HepG2 (cell line): ENCODE measurements at regions not wholly inside any gene's neighbourhood (a gene's known extent, or its start where the extent isn't known, plus 50 kb on each side); places are given as distances from the start of the nearest gene placed in this dataset.

Experiments
- ATAC-seq: fragments of 200-7000 bp; cut with Tn5 transposase; 3 replicates; pipeline ENCODE4 v1.9.1; 2020; ENCODE audit warnings: mild to moderate bottlenecking, moderate library complexity
- BruUV-seq: library from RNA; stranded (reverse); fragments of 400-500 nt; replicated peaks from 2 replicates; lab custom pipeline; 2021; lab: Mats Ljungman, UMichigan
- CTCF ChIA-PET: fragments of 300-600 bp; formaldehyde crosslinking; extraction: SDS; loops from one replicate; lab custom pipeline; 2021; ENCODE audit warnings: low total read pairs, inconsistent platforms, low intra/inter-chr PET ratio; lab: Yijun Ruan, JAX
- POLR2A ChIA-PET: fragments of 350-600 bp; sonication (Branson Sonifier 250); formaldehyde crosslinking; loops from one replicate; lab custom pipeline; 2020; ENCODE audit warnings: antibody characterized with exemption, inconsistent platforms; lab: Yijun Ruan, JAX
- DNase-seq: peaks from one replicate; pipeline ENCODE4 v3.0.0-alpha.2; 2015; ENCODE audit warnings: low spot score
- FAIRE-seq: peaks from 3 replicates; lab custom pipeline; 2011; peaks lifted over from hg19 to GRCh38; lab: Jason Lieb, UNC
- H2AFZ ChIP-seq: one replicate; pipeline ENCODE4 v1.6.1; 2011; ENCODE audit warnings: low read length, inconsistent platforms
- H3K27ac ChIP-seq: fragments of 300-600 bp; 3 replicates; pipeline ENCODE4 v1.8.0; 2011; ENCODE audit warnings: mixed run types, mild to moderate bottlenecking, mixed read lengths, low read length, inconsistent platforms; ENCODE audit not compliant: insufficient read depth; ENCODE audit errors: extremely low read length
- H3K27me3 ChIP-seq, 2 experiments: fragments of 200-600 bp in 1 of 2; 2 replicates in 1 of 2; 3 replicates in 1 of 2; pipeline versions ENCODE4 v1.6.0 to v1.8.0; 2011; ENCODE audit warnings: low read length in 2 of 2, mild to moderate bottlenecking in 2 of 2, moderate library complexity in 2 of 2, inconsistent platforms in 1 of 2; ENCODE audit not compliant: insufficient read depth in 2 of 2, control insufficient read depth in 1 of 2
- H3K36me3 ChIP-seq, 2 experiments: fragments of 200-600 bp in 1 of 2; replicated peaks in 1 of 2; 2 replicates in 1 of 2; 3 replicates in 1 of 2; pipeline versions ENCODE4 v1.5.1 to v1.8.0; 2011; ENCODE audit warnings: low read length in 2 of 2, inconsistent platforms in 1 of 2; ENCODE audit not compliant: insufficient read depth in 2 of 2, control insufficient read depth in 1 of 2
- H3K4me1 ChIP-seq: 2 replicates; pipeline ENCODE4 v1.5.1; 2012; ENCODE audit warnings: low read length, inconsistent platforms; ENCODE audit not compliant: insufficient read depth
- H3K4me2 ChIP-seq: 2 replicates; pipeline ENCODE4 v1.6.0; 2011; ENCODE audit warnings: low read depth, low read length, inconsistent platforms
- H3K4me3 ChIP-seq, 3 experiments: fragments of 200-600 bp in 1 of 3; sonication (generic), shearing (Covaris generic) in 1 of 3; replicated peaks in 1 of 3; 2 replicates each; pipeline ENCODE4 v1.5.1; 2011 to 2016; ENCODE audit warnings: low read length in 3 of 3, inconsistent platforms in 2 of 3, low read depth in 2 of 3, mild to moderate bottlenecking in 2 of 3, control low read depth in 1 of 3, mixed read lengths in 1 of 3; ENCODE audit not compliant: insufficient read depth in 1 of 3
- H3K79me2 ChIP-seq: one replicate; pipeline ENCODE4 v1.6.1; 2011; ENCODE audit warnings: low read length, inconsistent platforms; ENCODE audit not compliant: insufficient read depth
- H3K9ac ChIP-seq: 2 replicates; pipeline ENCODE4 v1.6.0; 2011; ENCODE audit warnings: mild to moderate bottlenecking, low read depth, low read length, inconsistent platforms; ENCODE audit not compliant: insufficient read depth
- H3K9me3 ChIP-seq: 2 replicates; pipeline ENCODE4 v1.5.1; 2012; ENCODE audit warnings: mild to moderate bottlenecking, low read length
- H4K20me1 ChIP-seq: 2 replicates; pipeline ENCODE4 v1.6.0; 2011; ENCODE audit warnings: inconsistent platforms, mild to moderate bottlenecking, low read length, moderate library complexity; ENCODE audit not compliant: insufficient read depth
- ARID3A ChIP-seq: IDR thresholded peaks from 2 replicates; pipeline ENCODE4 v1.6.1; 2012; ENCODE audit warnings: low read depth, low read length, improper control_type of control experiment
- CREB3 ChIP-seq: sonication (generic); formaldehyde crosslinking; IDR thresholded peaks from 2 replicates; pipeline ENCODE4 v1.5.0; 2020; ENCODE audit warnings: missing genetic modification reagents
- ERF ChIP-seq: IDR thresholded peaks from 2 replicates; pipeline ENCODE4 v1.6.1; 2018; ENCODE audit warnings: missing biosample characterization, missing genetic modification reagents
- KDM1A ChIP-seq: IDR thresholded peaks from 2 replicates; pipeline ENCODE4 v1.6.1; 2016; ENCODE audit warnings: missing compliant biosample characterization
- RBM22 ChIP-seq: fragments of 200-400 bp; formaldehyde crosslinking; optimal IDR thresholded peaks from 2 replicates; pipeline ENCODE3; 2017; ENCODE audit warnings: mild to moderate bottlenecking, low read length, moderate library complexity
- ZNF326 ChIP-seq: sonication (generic); formaldehyde crosslinking; IDR thresholded peaks from 2 replicates; pipeline ENCODE4 v1.4.0; 2020; ENCODE audit warnings: missing genetic modification reagents, borderline replicate concordance
- WGBS: methylation state at CpG from one replicate; pipeline ENCODE4 v1.1.6; 2017; ENCODE audit warnings: low lambda C conversion rate; 5-methylcytosine and 5-hydroxymethylcytosine counted together
- in situ Hi-C: cut with HindIII; loops from 2 replicates; pipeline ENCODE4 v1.10.0; 2017; ENCODE audit warnings: low pct_unique_long_range_greater_than_20kb; ENCODE audit not compliant: extremely low pct_ligation_motif_present
- intact Hi-C: fragments of 100-400 bp; cut with micrococcal nuclease; formaldehyde crosslinking; loops from one replicate; pipeline ENCODE4 v1.10.0; 2022; ENCODE audit not compliant: unreplicated experiment
- TF ChIP-seq, protein P1 (sequence below), 2 experiments: IDR thresholded peaks; 2 replicates each; pipeline ENCODE4 v1.6.1; 2011 to 2012; ENCODE audit warnings: low read length in 2 of 2, borderline replicate concordance in 1 of 2, low read depth in 1 of 2, mild to moderate bottlenecking in 1 of 2, moderate library complexity in 1 of 2
- TF ChIP-seq, protein P2 (sequence below): sonication (generic); formaldehyde crosslinking; IDR thresholded peaks from 2 replicates; pipeline ENCODE4 v1.4.0; 2020; ENCODE audit warnings: missing genetic modification reagents

DNA sequence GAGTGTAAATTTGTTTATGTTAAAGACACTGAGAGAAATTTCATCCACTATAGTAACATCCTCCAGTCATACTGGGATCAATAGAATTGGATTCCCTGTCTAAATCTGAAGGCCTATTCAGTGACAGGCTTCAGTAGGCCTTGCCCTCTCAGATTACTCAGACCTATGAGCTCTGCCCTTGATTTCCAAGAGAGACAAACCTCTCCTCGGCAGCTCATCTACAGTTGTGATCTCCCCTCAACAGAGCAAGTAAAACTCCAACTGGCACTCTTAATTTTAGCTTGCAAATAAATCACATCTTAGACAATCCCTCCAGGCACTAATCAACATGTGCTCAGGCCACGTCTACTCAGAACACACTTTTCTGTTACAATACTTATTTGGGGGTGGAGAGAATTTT lies 1191.4 kb upstream of the PHF14 start:
- no peaks in the 10 kb centered on the region for H3K27me3 ChIP-seq
- H3K9me3 ChIP-seq: peaks cover 90% of the 10 kb centered on the region
- TF ChIP-seq KDM1A (CRISPR knock-in tag) (no peak), ZNF326 (CRISPR knock-in tag) (no peak), ERF (CRISPR knock-in tag) (no peak), RBM22 (no peak), ARID3A (no peak), CREB3 (CRISPR knock-in tag) (no peak)
- TF ChIP-seq, protein P1, sequence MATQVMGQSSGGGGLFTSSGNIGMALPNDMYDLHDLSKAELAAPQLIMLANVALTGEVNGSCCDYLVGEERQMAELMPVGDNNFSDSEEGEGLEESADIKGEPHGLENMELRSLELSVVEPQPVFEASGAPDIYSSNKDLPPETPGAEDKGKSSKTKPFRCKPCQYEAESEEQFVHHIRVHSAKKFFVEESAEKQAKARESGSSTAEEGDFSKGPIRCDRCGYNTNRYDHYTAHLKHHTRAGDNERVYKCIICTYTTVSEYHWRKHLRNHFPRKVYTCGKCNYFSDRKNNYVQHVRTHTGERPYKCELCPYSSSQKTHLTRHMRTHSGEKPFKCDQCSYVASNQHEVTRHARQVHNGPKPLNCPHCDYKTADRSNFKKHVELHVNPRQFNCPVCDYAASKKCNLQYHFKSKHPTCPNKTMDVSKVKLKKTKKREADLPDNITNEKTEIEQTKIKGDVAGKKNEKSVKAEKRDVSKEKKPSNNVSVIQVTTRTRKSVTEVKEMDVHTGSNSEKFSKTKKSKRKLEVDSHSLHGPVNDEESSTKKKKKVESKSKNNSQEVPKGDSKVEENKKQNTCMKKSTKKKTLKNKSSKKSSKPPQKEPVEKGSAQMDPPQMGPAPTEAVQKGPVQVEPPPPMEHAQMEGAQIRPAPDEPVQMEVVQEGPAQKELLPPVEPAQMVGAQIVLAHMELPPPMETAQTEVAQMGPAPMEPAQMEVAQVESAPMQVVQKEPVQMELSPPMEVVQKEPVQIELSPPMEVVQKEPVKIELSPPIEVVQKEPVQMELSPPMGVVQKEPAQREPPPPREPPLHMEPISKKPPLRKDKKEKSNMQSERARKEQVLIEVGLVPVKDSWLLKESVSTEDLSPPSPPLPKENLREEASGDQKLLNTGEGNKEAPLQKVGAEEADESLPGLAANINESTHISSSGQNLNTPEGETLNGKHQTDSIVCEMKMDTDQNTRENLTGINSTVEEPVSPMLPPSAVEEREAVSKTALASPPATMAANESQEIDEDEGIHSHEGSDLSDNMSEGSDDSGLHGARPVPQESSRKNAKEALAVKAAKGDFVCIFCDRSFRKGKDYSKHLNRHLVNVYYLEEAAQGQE (IDR thresholded peaks at IDR 0.05; ENCODE audit: borderline replicate concordance in 1 of 2, low read depth in 1 of 2, low read length in 2 of 2): no peak
- TF ChIP-seq, protein P2, sequence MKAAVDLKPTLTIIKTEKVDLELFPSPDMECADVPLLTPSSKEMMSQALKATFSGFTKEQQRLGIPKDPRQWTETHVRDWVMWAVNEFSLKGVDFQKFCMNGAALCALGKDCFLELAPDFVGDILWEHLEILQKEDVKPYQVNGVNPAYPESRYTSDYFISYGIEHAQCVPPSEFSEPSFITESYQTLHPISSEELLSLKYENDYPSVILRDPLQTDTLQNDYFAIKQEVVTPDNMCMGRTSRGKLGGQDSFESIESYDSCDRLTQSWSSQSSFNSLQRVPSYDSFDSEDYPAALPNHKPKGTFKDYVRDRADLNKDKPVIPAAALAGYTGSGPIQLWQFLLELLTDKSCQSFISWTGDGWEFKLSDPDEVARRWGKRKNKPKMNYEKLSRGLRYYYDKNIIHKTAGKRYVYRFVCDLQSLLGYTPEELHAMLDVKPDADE: no peak
- POLR2A ChIA-PET: no interaction called here
- H3K79me2 ChIP-seq: no peaks in the 10 kb centered on the region
- no peak overlapping the region for H3K9ac ChIP-seq
- no peak for FAIRE-seq
- no peak overlapping the region for H2AFZ ChIP-seq
- no peaks in the 10 kb centered on the region for H4K20me1 ChIP-seq
- H3K4me2 ChIP-seq: no peak overlapping the region
- H3K4me1 ChIP-seq: no peaks in the 10 kb centered on the region
- no TSS peak for BruUV-seq
- CTCF ChIA-PET: no interaction called here
- H3K27ac ChIP-seq: no peak overlapping the region
- ATAC-seq: no peak
- WGBS: 0% methylated on average over 2 of the region's 2 CpGs
- intact Hi-C loops: no loop called here
- no peak for DNase-seq
- H3K36me3 ChIP-seq: no peaks in the 10 kb centered on the region
- in situ Hi-C loops: no loop called here
- H3K4me3 ChIP-seq: no peak overlapping the region
